ENCODE measurements at regions not wholly inside any gene's neighbourhood (a gene's known extent, or its start where the extent isn't known, plus 50 kb on each side); places are given as distances from the start of the nearest gene placed in this dataset.

- Histone ChIP-seq H3K9ac (ENCODE audit: low read depth, low read length) (no peak overlapping the region), H3K18ac (ENCODE audit: low read depth, low read length) (no peak overlapping the region), H2AK5ac (ENCODE audit: low read depth, low read length) (no peak overlapping the region), H3K27ac (ENCODE audit: insufficient read depth, low read length) (no peak overlapping the region), H4K91ac (ENCODE audit: insufficient read depth, low read depth, low read length) (no peak overlapping the region), H3K56ac (ENCODE audit: extremely low read depth, insufficient read depth, low read length) (no peak overlapping the region), H3K23ac (ENCODE audit: low read depth, low read length) (no peak overlapping the region), H3K4ac (ENCODE audit: low read depth, low read length) (no peak overlapping the region), H4K20me1 (ENCODE audit: insufficient read depth, low read length) (no peaks in the 10 kb centered on the region), H3K79me1 (ENCODE audit: low read depth in 1 of 2, low read length in 2 of 2) (no peaks in the 10 kb centered on the region), H3K9me3 (ENCODE audit: control insufficient read depth, insufficient read depth, low read length) (peaks cover 20% of the 10 kb centered on the region), H2BK5ac (ENCODE audit: low read depth, low read length, poor library complexity, severe bottlenecking) (no peak overlapping the region), H2AK9ac (replicated peaks; ENCODE audit: low read depth, low read length, poor library complexity) (no peak overlapping the region), H2BK15ac (ENCODE audit: low read depth, low read length) (no peak overlapping the region), H3K4me1 (ENCODE audit: control insufficient read depth, insufficient read depth, low read length) (no peaks in the 10 kb centered on the region; the same call in 1 of the 2 replicates), H2BK20ac (ENCODE audit: low read depth, low read length) (no peak overlapping the region), H3K14ac (replicated peaks; ENCODE audit: low read depth, low read length) (no peak overlapping the region), H4K8ac (ENCODE audit: low read depth in 2 of 2, low read length in 2 of 2) (no peak overlapping the region), H2AFZ (replicated peaks; ENCODE audit: low read length, poor library complexity) (no peak overlapping the region), H3K27me3 (ENCODE audit: control insufficient read depth, insufficient read depth, low read length) (peaks cover 17% of the 10 kb centered on the region), H4K5ac (ENCODE audit: low read depth, low read length) (no peak overlapping the region), H3K36me3 (ENCODE audit: control insufficient read depth, insufficient read depth, low read length) (no peaks in the 10 kb centered on the region), H2BK120ac (ENCODE audit: low read depth, low read length) (no peak overlapping the region), H3K9me1 (ENCODE audit: insufficient read depth, low read length) (no peaks in the 10 kb centered on the region), H3K4me3 (ENCODE audit: insufficient read depth, low read depth, low read length) (no peak overlapping the region), H3K4me2 (ENCODE audit: low read depth, low read length) (no peak overlapping the region)
- TF ChIP-seq CHD1 (IDR thresholded peaks at IDR 0.05; ENCODE audit: low read depth, low read length): no peak
- no peak for TF ChIP-seq BHLHE40 (IDR thresholded peaks at IDR 0.05; ENCODE audit: low read depth, low read length)
- no peak for TF ChIP-seq FOS (IDR thresholded peaks at IDR 0.05; ENCODE audit: low read depth, low read length)
- no peak for TF ChIP-seq MXI1 (IDR thresholded peaks at IDR 0.05; ENCODE audit: borderline replicate concordance, low read depth, low read length)
- TF ChIP-seq RCOR1 (IDR thresholded peaks at IDR 0.05; ENCODE audit: insufficient replicate concordance, low read length): no peak
- TF ChIP-seq RAD21 (IDR thresholded peaks at IDR 0.05; ENCODE audit: low read length): no peak
- TF ChIP-seq MAZ (IDR thresholded peaks at IDR 0.05; ENCODE audit: borderline replicate concordance, low read depth, low read length): no peak
- no peak for TF ChIP-seq MAFK (IDR thresholded peaks at IDR 0.05; ENCODE audit: low read depth, low read length)
- no peak for TF ChIP-seq CEBPB (IDR thresholded peaks at IDR 0.05; ENCODE audit: low read depth, low read length)
- BruUV-seq (replicated peaks): no TSS peak
- no peak for ATAC-seq (ENCODE audit: low read depth)
- ChIA-PET CTCF (no interaction called here), POLR2A (ENCODE audit: unreplicated experiment) (no interaction called here)
- DNase-seq: no peak
- in situ Hi-C loops (cut with MboI; ENCODE audit: low sequenced_read_pairs) (no loop called here), intact Hi-C loops (cut with micrococcal nuclease) (loop anchor here (10.0 kb wide), 1 partner anchor 230 kb away; the partner anchor contains the start of gene NCK2), dilution Hi-C loops (cut with HindIII; ENCODE audit: low sequenced_read_pairs, unreplicated experiment) (no loop called here)
These were observed 219.3 kb downstream of the UXS1 start for GRCh38 chr2:105974812-105975211.
